GM18505 (cell line): ENCODE measurements at regions not wholly inside any gene's neighbourhood (a gene's known extent, or its start where the extent isn't known, plus 50 kb on each side); places are given as distances from the start of the nearest gene placed in this dataset.

Experiments
- ATAC-seq: cut with Tn5 transposase; IDR thresholded peaks from one replicate; pipeline ENCODE4 v1.9.1; 2021; ENCODE audit not compliant: unreplicated experiment
- POLR2A ChIP-seq: IDR thresholded peaks from 4 replicates; pipeline ENCODE4 v1.6.1; 2011; ENCODE audit warnings: borderline replicate concordance; ENCODE audit not compliant: insufficient read depth, insufficient read length; ENCODE audit errors: extremely low read depth

DNA sequence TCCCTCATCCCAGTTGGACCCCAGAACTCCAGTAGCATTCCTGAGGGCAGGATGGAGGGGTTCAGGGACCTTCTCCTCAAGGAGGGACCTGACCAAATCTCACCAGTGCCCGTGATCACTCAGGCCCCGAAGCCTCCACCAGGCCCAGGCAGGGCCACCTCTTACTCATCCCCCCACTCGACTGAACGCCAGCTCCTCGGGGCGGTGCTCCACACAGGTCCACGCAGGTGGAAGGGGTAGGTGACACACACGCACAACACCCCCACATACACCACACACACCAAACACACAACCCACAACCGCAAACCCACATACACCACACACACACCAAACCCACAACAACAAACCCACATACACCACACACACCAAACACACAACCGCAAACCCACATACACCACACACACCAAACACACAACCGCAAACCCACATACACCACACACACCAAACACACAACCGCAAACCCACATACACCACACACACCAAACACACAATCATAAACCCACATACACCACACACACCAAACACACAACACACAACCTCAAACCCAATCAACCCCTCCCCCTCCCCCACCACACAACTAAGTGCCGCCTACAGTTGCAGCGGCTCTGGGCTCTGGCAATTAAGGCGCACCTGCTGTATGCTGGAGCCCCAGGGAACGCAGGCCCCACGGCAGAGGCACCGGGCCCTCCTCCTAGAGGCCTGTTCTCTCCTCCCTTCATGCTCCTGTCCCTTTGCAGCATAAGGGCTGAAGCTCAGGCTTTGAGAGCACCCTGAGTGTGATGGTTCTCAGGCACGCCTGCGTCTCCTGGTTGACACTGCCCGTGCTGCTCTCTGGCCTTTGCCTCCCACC lies 1318.1 kb downstream of the TBC1D22A start:
- no peak for TF ChIP-seq POLR2A
- ATAC-seq = no peak

DNA sequence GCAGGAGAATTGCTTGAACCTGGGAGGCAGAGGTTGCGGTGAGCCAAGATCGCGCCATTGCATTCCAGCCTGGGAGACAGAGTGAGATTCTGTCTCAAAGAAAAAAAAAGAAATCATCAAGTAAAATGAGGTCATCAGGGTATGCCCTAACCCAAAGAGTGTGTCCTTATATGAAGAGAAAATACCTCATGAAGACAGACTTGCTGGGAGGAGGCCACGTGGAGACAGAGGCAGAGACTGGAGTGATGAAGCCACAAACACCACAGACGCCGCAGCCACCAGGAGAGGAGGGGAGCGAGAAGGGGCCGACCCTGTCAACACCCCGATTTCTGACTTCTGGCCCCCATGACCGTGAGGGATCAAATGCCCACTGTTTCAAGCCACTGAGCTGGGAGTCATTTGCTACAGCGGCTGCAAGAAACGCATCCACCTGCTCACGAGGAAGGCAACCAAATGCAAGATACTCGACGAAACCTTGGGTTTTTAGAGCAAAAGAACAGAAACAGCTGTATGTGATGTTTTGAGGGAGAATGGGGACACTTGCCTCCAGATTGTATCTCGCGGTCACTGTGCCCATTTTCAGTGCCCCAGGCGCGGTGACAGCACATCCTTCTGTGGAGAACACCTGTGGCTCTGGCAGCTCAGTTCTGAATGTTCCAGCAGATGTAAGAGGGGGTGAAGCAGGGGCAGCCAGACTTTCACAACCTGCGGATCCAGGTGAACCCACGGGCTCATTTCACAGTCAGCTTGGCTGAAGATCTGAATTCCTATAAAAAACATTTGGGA lies 1317.2 kb downstream of the TBC1D22A start:
- no peak for ATAC-seq
- no peak for TF ChIP-seq POLR2A

- no peak for TF ChIP-seq POLR2A
- ATAC-seq = no peak
Observed at GRCh38 chr22:48078825-48079224, 1316.4 kb downstream of the TBC1D22A start.

- no peak for ATAC-seq
- no peak for TF ChIP-seq POLR2A
Observed at GRCh38 chr22:48077699-48078098, 1315.2 kb downstream of the TBC1D22A start.

DNA sequence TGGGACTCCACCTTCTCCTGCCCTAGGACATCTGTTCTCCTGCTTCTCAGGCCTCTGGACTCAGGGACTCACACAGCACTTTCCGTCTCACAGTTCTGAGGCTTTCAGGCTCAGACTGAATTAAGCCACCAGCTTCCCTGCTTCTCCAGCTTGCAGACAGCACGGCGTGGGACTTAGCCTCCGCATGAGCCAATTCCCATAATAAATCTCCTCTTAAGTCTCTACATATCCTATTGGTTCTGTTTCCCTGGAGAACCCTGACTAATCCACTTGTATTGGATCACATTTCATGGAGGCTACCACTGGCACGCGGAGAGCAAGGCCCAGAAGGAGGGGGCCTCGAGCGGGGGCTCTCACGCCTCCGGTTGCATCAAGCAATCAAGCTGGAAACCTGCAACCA lies 1313.6 kb downstream of the TBC1D22A start:
- no peak for TF ChIP-seq POLR2A
- ATAC-seq = no peak

DNA sequence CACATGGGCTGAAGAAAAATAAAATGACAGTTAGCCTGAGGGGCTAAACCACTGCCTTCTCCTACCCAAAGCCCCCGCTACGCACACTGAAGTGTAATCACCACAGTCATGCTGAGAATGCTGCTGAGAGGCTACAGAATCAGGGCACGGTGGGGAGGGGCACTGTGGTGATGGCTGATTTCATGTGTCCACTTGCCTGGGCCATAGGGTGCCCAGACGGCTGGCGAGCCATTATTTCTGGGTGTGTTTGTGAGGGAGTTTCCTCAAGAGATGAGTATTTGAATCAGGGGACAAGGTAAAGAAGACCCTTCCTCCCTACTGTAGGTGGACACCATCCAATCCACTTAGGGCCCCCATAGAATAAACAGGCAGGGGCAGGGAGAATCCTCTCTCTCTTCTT lies 1313.2 kb downstream of the TBC1D22A start:
- no peak for ATAC-seq

GRCh38 chr22:48072777-48073176 lies 1310.3 kb downstream of the TBC1D22A start:
- TF ChIP-seq POLR2A = no peak
- ATAC-seq = no peak

More for the DNA sequence above, 1313.2 kb downstream of the TBC1D22A start:
- TF ChIP-seq POLR2A = no peak

GRCh38 chr22:48071828-48072227 lies 1309.4 kb downstream of the TBC1D22A start:
- no peak for TF ChIP-seq POLR2A
- no peak for ATAC-seq

DNA sequence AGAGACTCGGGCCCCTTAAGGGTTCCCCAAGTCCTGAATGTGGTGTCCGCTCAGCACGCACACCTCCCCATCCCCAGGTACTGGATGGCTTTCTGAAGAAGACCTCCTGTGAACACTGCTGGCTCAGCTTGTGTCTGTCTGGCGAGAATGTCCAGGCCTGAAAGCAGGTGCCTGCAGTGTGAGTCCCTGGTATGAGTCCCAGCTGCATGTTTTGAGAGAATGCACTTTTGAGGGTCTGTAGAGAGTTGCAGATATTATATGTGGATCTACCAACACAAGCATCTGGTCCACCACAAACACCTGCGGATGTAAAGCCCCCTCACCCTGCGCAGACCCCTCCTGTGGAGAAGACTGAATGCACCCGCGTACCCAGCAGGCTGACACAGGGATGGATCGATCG lies 1308.9 kb downstream of the TBC1D22A start:
- TF ChIP-seq POLR2A = no peak
- no peak for ATAC-seq

DNA sequence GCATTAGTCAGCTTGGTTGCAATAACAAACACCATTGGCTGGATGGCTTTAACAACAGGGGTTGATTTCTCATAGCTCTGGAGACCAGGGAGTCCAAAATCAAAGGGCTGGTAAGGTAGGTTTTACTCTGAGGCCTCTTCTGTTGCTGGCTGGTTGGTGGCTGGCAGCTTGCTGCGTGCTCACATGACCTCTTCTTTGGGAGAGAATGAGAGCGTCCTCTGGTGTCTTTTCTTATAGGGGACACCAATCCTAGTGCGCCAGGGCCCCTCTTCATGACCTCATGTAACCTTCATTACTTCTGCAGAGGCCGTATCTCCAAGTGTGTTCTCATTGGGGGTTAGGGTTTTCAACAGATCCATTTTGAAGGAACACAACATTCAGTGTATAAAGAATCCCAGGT lies 1308.3 kb downstream of the TBC1D22A start:
- TF ChIP-seq POLR2A = no peak
- no peak for ATAC-seq

DNA sequence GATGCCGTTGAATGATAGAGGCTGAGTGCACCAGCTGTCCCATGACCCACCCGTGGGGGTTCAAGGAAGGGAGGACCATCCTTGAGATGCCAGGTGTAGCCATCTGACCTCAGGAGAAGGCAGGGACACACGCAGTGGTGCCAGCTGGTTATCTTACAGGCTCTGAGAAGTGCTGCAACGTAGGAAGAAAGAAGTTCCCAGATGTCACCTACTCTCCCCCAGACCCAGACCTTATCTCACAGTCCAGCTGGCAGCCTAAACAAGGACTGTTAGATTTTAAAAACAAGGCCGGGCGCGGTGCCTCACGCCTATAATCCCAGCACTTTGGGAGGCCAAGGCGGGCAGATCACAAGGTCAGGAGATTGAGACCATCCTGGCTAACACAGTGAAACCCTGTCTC lies 1307.6 kb downstream of the TBC1D22A start:
- no peak for TF ChIP-seq POLR2A
- ATAC-seq = no peak

GRCh38 chr22:48069256-48069655 lies 1306.8 kb downstream of the TBC1D22A start:
- TF ChIP-seq POLR2A = no peak
- ATAC-seq = no peak

GRCh38 chr22:48068323-48068885 lies 1306.0 kb downstream of the TBC1D22A start:
- no peak for TF ChIP-seq POLR2A
- no peak for ATAC-seq
